ENCODE measurements at regions not wholly inside any gene's neighbourhood (a gene's known extent, or its start where the extent isn't known, plus 50 kb on each side); places are given as distances from the start of the nearest gene placed in this dataset.
"Not testable (repeated sequence)": the region's sequence is repeated elsewhere in the genome, so short reads cannot be mapped to it uniquely, and the experiment has no call there.

GRCh38 chr1:223936592-223936991, 90.8 kb upstream of the TP53BP2 start:
- TF ChIP-seq EZH2phosphoT487 (IDR thresholded peaks at IDR 0.05; ENCODE audit: low read length); CTCF (IDR thresholded peaks at IDR 0.05; ENCODE audit: low read length); EZH2 (optimal IDR thresholded peaks at IDR 0.05; ENCODE audit: low read depth, low read length): not testable (repeated sequence)

All from MM.1S (cell line).